ENCODE measurements at regions not wholly inside any gene's neighbourhood (a gene's known extent, or its start where the extent isn't known, plus 50 kb on each side); places are given as distances from the start of the nearest gene placed in this dataset.

DNA sequence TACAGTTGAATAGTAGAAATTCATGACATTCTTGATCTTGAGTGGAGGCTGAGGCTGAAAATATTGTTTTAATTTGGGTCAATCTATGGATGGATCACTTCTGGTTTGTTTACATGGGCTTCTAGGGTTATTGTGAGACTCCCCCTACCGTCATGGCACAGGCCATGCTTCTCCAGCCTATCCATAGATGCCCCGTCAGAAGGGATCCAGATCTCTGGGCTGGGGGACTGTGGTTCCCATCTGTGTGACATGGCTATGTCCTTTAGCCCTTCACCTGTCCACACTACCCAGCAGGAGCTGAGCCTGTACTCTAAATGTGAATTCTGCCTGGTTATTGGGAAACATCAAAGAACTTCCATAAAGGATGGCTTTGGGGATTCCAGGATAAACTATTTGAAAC is 160.4 kb downstream of the ABCC12 start:
- TF ChIP-seq CTCF (IDR thresholded peaks at IDR 0.05) (no peak), EP300 (IDR thresholded peaks at IDR 0.05) (no peak), POLR2AphosphoS5 (IDR thresholded peaks at IDR 0.05) (no peak)
